SK-N-MC (cell line): ENCODE measurements at regions not wholly inside any gene's neighbourhood (a gene's known extent, or its start where the extent isn't known, plus 50 kb on each side); places are given as distances from the start of the nearest gene placed in this dataset.

Experiments
- EZH2 ChIP-seq: fragments of 200-600 bp; sonication (generic); IDR thresholded peaks from one replicate; pipeline ENCODE4 v1.6.1; 2017; ENCODE audit warnings: antibody characterized with exemption
- FOXP2 ChIP-seq: optimal IDR thresholded peaks from 2 replicates; pipeline ENCODE3; 2011; ENCODE audit warnings: mild to moderate bottlenecking, moderate library complexity; ENCODE audit not compliant: insufficient read depth; ENCODE audit errors: extremely low read length, control extremely low read depth
- POLR2AphosphoS5 ChIP-seq: IDR thresholded peaks from 2 replicates; pipeline ENCODE4 v1.6.1; 2012; ENCODE audit warnings: mild to moderate bottlenecking, low read depth, low read length, borderline replicate concordance

DNA sequence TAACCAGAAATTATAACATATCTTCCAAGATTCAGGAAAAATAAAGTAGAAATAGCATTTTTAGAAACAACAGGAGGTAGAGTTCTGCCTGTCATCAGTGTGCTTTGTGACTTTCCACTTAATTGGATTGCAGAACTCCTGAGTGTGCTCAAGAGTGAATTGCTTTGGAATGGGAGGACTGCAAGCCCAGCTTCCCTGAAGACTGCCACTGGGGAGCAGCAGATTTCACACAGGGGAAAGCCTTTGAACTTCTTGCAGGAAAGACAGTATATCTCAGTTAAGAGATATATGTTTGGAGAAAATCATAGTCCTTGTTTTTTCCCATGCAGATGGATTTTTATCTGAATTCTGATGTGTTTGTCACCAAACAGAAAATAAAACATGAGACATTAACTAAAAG is 124.5 kb downstream of the TMEM168 start:
- TF ChIP-seq POLR2AphosphoS5, result no peak
- TF ChIP-seq EZH2, result no peak
- no peak for TF ChIP-seq FOXP2
